A204.1 (cell line): ENCODE measurements at regions not wholly inside any gene's neighbourhood (a gene's known extent, or its start where the extent isn't known, plus 50 kb on each side); places are given as distances from the start of the nearest gene placed in this dataset.
"Not testable (repeated sequence)": the region's sequence is repeated elsewhere in the genome, so short reads cannot be mapped to it uniquely, and the experiment has no call there.

ENCODE experiments used
- FAIRE-seq: peaks from 2 replicates; lab custom pipeline; 2012; peaks lifted over from hg19 to GRCh38; lab: Jason Lieb, UNC

GRCh38 chr21:31530897-31531705, 128.4 kb upstream of the SOD1 start:
- no peak for FAIRE-seq

- FAIRE-seq, result no peak
Measured at GRCh38 chr21:31530364-31530763, 129.1 kb upstream of the SOD1 start.

- FAIRE-seq, result no peak
Measured at GRCh38 chr21:31529406-31529805, 130.1 kb upstream of the SOD1 start.

DNA sequence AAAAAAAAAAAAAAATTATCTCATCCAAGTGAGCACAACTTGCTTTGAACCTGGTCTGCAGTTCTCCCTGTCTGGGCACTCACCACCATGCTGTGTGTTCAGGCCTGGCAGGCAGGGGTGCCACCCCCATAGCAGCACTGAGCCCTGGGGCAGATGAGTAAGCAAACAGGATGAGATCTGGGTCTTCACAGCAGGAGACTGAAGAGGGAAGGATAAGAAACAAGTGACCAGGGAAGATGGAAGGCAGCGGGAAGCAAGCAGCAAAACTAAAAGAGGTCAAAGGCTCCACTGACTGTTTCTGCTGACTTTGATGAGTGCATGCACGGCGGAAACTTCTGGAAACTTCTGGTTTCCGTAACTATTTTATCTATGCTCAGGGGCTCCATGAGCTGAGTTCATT, 133.5 kb upstream of the SOD1 start:
- FAIRE-seq, result no peak

DNA sequence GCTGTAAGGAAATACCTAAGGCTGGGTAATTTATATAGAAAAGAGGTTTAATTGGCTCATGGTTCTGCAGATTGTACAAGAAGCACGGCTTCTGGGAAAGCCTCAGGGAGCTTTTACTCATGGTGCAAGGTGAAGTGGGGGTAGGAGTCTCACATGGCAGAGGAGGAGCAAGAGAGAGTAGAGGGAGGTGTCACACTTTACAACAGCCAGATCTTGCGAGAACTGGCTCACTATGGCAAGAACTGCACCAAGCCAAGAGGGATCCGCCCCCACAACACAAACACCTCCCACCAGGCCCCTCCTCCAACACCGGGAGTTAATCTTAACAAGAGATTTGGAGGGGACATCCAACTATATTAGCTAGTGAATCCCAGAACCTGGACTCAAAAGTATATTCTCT, 135.4 kb upstream of the SOD1 start:
- no peak for FAIRE-seq

GRCh38 chr21:31521515-31521914, 138.0 kb upstream of the SOD1 start:
- no peak for FAIRE-seq

DNA sequence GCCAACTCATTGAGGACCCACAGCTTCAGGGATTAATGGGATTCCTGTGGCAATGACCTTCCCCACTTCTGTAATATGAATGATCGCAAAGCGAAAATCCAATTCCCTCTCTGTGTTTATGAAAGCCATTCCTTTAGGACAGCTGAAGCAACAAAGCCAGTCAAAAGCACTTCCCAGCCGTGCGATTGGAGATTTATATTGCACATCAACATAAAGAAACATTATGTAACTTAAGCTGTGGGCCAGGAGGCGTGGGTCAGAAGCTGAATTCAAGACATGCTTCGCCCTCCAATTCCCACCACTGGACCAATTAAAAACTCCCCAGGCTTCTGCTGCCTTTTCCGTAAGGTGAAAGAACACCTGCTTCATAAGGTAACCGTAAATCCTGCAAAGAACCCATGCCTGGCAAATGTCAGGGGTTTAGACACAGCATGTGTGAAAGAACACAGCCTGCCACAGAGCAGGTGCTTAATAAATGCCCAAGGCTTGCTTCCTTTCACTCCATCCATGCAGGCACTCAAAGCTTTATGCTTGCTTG, 138.9 kb upstream of the SOD1 start:
- FAIRE-seq, result no peak

- FAIRE-seq, result no peak
Measured at GRCh38 chr21:31518580-31518979, 140.9 kb upstream of the SOD1 start.

- no peak for FAIRE-seq
Measured at GRCh38 chr21:31517664-31518414, 141.7 kb upstream of the SOD1 start.

GRCh38 chr21:31515253-31515652, 144.2 kb upstream of the SOD1 start:
- no peak for FAIRE-seq

- FAIRE-seq, result no peak
Measured at GRCh38 chr21:31514598-31514997, 144.9 kb upstream of the SOD1 start.

DNA sequence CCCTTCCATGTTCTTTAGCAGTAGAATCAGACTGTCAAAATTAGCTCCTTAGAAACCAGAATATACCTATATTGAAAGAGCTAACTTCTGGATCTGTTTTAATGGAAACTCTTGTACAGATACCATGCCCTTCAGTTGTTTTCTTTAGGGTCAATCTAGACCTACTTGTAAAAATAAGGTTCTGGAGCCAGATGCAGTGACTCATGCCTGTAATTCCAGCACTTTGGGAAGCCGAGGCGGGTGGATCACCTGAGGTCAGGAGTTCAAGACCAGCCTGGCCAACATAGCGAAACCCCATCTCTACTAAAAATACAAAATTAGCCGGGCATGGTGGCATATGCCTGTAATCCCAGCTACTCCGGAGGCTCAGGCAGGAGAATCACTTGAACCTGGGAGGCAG, 146.0 kb upstream of the SOD1 start:
- not testable (repeated sequence) for FAIRE-seq

- not testable (repeated sequence) for FAIRE-seq
Measured at GRCh38 chr21:31511999-31512398, 147.5 kb upstream of the SOD1 start.

DNA sequence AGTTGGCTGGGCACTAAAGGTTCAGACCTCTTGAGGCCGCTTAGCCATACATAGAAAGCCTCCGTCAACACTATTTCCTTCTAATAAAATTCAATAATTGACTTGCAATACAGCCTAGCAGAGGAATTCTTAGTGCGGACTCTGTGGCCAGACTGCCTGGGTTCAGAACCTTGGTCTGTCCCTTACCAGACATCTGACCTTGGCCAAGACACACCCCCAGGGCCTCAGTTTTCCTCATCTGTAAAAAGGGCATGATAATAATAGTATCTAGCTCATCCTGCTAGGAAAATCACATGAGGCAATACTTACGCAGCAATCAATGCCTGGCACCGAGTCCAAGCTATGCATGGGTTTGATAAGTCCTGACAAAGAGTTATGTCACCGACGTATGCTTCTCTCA, 148.2 kb upstream of the SOD1 start:
- no peak for FAIRE-seq

GRCh38 chr21:31509194-31510017, 150.1 kb upstream of the SOD1 start:
- FAIRE-seq, result no peak

- no peak for FAIRE-seq
Measured at GRCh38 chr21:31505975-31506374, 153.5 kb upstream of the SOD1 start.

GRCh38 chr21:31503939-31504338, 155.6 kb upstream of the SOD1 start:
- no peak for FAIRE-seq

DNA sequence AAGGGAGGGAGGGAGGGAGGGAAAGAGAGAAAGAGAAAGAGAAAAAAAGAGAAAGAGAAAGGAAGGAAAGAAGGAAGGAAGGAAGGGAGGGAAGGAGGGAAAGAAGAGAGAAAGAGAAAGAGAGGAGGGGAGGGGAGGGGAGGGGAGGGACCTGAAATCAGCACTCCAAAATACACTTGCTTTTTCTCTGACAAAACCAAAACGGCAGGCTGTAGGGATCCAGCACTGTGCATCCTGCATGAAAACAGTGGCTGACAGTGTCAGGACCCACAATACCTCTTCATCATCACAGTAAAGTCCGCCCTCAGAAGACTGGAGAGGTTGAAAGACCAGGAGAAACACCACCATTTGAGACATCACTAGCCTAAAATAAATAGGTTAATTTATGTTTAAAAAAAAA, 156.0 kb upstream of the SOD1 start:
- FAIRE-seq, result no peak

GRCh38 chr21:31502537-31503143, 156.9 kb upstream of the SOD1 start:
- FAIRE-seq, result no peak

DNA sequence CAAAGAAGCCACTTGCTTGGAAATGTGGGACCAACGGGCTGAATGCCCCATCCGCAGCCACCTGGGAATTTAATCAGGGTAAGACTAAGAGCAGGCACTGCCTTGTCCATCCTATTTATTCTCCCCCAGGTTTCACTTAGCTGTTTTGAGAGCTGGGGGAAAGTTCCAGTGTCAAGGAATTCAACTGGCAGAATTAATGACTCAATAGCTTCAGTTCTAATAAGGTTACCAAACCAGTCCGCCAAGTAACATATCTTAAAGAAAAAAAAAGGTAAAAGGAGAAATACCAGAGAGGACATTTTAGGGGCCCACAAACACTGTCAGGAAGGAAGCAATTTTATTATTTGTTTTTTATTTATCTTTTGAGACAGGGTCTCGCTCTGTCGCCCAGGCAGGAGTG, 157.6 kb upstream of the SOD1 start:
- no peak for FAIRE-seq

- no peak for FAIRE-seq
Measured at GRCh38 chr21:31500982-31501381, 156.9 kb upstream of the TIAM1 start.

- no peak for FAIRE-seq
Measured at GRCh38 chr21:31500071-31500470, 156.0 kb upstream of the TIAM1 start.
